ENCODE measurements at regions not wholly inside any gene's neighbourhood (a gene's known extent, or its start where the extent isn't known, plus 50 kb on each side); places are given as distances from the start of the nearest gene placed in this dataset.

DNA sequence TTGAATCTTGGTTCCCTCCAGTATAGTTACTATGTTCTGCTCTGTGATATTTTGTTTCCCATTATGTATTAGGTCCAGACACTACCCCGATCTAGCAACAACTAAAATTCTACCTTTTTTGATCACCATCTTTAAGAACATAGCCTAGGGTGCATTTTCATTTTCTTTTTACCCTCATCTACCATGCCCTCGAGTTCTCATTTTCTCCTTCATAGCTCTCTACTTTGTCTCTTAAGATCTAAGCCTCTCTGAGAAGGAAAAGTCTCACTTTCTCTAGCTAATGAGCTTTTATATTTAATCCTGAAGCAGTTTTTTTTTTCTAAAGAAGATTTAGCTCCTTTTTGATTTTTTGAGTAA, 1089.4 kb upstream of the SLC39A10 start:
- Histone ChIP-seq H3K36me3 (ENCODE audit: control insufficient read depth in 2 of 2, insufficient read depth in 2 of 2, low read length in 1 of 2) (no peaks in the 10 kb centered on the region), H3K79me2 (ENCODE audit: control insufficient read depth, insufficient read depth, low read length) (no peaks in the 10 kb centered on the region), H3K9me3 (replicated peaks; ENCODE audit: control insufficient read depth, insufficient read depth, low read length) (no peaks in the 10 kb centered on the region), H3K4me2 (ENCODE audit: control insufficient read depth, insufficient read depth) (no peak overlapping the region), H3K4me1 (ENCODE audit: control insufficient read depth, insufficient read depth, low read length) (no peaks in the 10 kb centered on the region), H2AFZ (ENCODE audit: control insufficient read depth, low read depth, low read length) (no peak overlapping the region), H3K4me3 (no peak overlapping the region), H3K27me3 (replicated peaks in 1 of 2; ENCODE audit: control insufficient read depth in 2 of 2, insufficient read depth in 2 of 2, low read length in 1 of 2) (no peaks in the 10 kb centered on the region), H3K27ac (ENCODE audit: control insufficient read depth, insufficient read depth) (no peak overlapping the region), H4K20me1 (ENCODE audit: control insufficient read depth, insufficient read depth) (no peaks in the 10 kb centered on the region), H3K9ac (ENCODE audit: control insufficient read depth, insufficient read depth, low read length) (no peak overlapping the region)
- in situ Hi-C loops (cut with MboI) (no loop called here), intact Hi-C loops (cut with micrococcal nuclease; ENCODE audit: unreplicated experiment) (loop anchor here (1.0 kb wide), 1 partner anchor 49 kb away; no protein-coding TSS in a partner anchor)
- WGBS (ENCODE audit: insufficient coverage, insufficient replicate concordance, low lambda C conversion rate, missing lambda C conversion rate): 0% methylated on average over 2 of the region's 2 CpGs
- ChIA-PET RAD21 (ENCODE audit: unreplicated experiment) (interaction anchor here (0.7 to 1.5 kb wide), 3 partner anchors 9 to 48 kb away, joined by 3 to 4 read pairs (median 4); no protein-coding TSS in a partner anchor), CTCF (interaction anchor here (0.7 to 1.2 kb wide), 3 partner anchors 12 to 1501 kb away, joined by 3 to 5 read pairs (median 4); partner anchors contain the start of gene DNAH7), SMC1A (ENCODE audit: uncharacterized antibody, unreplicated experiment) (interaction anchor here (1.2 to 1.9 kb wide), 3 partner anchors 8 to 49 kb away, joined by 6 to 8 read pairs (median 7); no protein-coding TSS in a partner anchor), POLR2A (interaction anchor here (0.9 to 1.0 kb wide), 2 partner anchors 23 to 48 kb away, joined by 3 to 4 read pairs; no protein-coding TSS in a partner anchor)
- FAIRE-seq: no peak
- peak; percentile 86 for ATAC-seq
- no peak for TF ChIP-seq JUND (IDR thresholded peaks at IDR 0.05; ENCODE audit: low read depth, low read length)
- TF ChIP-seq ZNF384 (IDR thresholded peaks at IDR 0.05; ENCODE audit: borderline replicate concordance, low read depth, low read length): no peak
- TF ChIP-seq NFXL1 (IDR thresholded peaks at IDR 0.05; ENCODE audit: borderline replicate concordance): no peak
- no TSS peak for BruUV-seq (replicated peaks)
- DNase-seq (ENCODE audit: low read depth, low spot score): no peak

DNA sequence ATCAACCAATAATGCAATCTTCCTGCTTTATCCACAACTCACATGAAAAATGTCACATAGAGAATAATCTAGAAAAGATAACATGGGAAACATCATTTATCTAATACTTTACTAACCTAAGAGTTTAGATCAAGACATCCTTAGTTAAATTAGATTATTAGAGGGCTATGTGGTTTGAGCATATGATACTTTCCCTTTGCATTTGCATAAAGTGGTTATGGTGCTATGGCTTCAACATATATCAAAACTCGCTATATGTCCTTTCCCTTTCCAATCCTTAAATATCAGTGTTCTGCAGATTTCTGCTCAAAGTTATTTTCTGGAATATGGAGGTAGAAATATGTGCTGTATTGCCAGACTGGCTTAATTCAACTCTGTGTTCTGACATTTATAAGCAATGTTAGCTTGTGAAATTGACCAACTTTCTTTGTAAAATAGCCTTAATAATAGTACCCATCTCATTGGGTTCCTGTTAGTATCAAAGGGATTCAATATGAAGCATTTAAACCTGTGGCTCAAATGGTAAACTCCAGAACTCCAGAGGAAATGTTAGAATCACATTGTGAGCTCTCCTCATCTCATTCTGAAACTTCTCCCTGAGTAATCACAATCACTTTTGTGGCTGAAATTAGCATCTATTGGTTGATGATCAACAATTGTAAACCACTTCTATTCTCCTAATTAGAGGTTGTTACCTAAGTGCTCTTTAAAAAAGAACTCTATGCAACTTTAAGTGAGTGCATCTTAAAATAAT, 1089.9 kb upstream of the SLC39A10 start:
- H3K4me2 ChIP-seq (ENCODE audit: control insufficient read depth, insufficient read depth): no peak overlapping the region
- ChIA-PET RAD21 (ENCODE audit: unreplicated experiment) (interaction anchor here (0.7 to 1.5 kb wide), 3 partner anchors 9 to 49 kb away, joined by 3 to 4 read pairs (median 4); no protein-coding TSS in a partner anchor), POLR2A (interaction anchor here (0.9 to 1.0 kb wide), 2 partner anchors 24 to 49 kb away, joined by 3 to 4 read pairs; no protein-coding TSS in a partner anchor), CTCF (interaction anchor here (0.7 to 1.2 kb wide), 3 partner anchors 11 to 1501 kb away, joined by 3 to 5 read pairs (median 4); partner anchors contain the start of gene DNAH7), SMC1A (ENCODE audit: uncharacterized antibody, unreplicated experiment) (interaction anchor here (1.2 to 1.9 kb wide), 4 partner anchors 8 to 49 kb away, joined by 3 to 8 read pairs (median 6); no protein-coding TSS in a partner anchor)
- no peak overlapping the region for H3K4me3 ChIP-seq
- H3K9me3 ChIP-seq (replicated peaks; ENCODE audit: control insufficient read depth, insufficient read depth, low read length): no peaks in the 10 kb centered on the region; the same call in 2 of the 3 replicates
- no peaks in the 10 kb centered on the region for H3K4me1 ChIP-seq (ENCODE audit: control insufficient read depth, insufficient read depth, low read length)
- in situ Hi-C loops (cut with MboI): no loop called here
- no peak for FAIRE-seq
- no peak overlapping the region for H2AFZ ChIP-seq (ENCODE audit: control insufficient read depth, low read depth, low read length)
- H3K36me3 ChIP-seq (ENCODE audit: control insufficient read depth in 2 of 2, insufficient read depth in 2 of 2, low read length in 1 of 2): no peaks in the 10 kb centered on the region
- 7% methylated on average over 1 of the region's 1 CpG for WGBS (ENCODE audit: insufficient coverage, insufficient replicate concordance, low lambda C conversion rate, missing lambda C conversion rate)
- intact Hi-C loops (cut with micrococcal nuclease; ENCODE audit: unreplicated experiment): loop anchor here (1.0 kb wide), 1 partner anchor 49 kb away; no protein-coding TSS in a partner anchor
- no TSS peak for BruUV-seq (replicated peaks)
- H4K20me1 ChIP-seq (ENCODE audit: control insufficient read depth, insufficient read depth): no peaks in the 10 kb centered on the region
- peak; percentile 90 for ATAC-seq
- no peaks in the 10 kb centered on the region for H3K27me3 ChIP-seq (replicated peaks in 1 of 2; ENCODE audit: control insufficient read depth in 2 of 2, insufficient read depth in 2 of 2, low read length in 1 of 2)
- H3K79me2 ChIP-seq (ENCODE audit: control insufficient read depth, insufficient read depth, low read length): no peaks in the 10 kb centered on the region
- no peak overlapping the region for H3K27ac ChIP-seq (ENCODE audit: control insufficient read depth, insufficient read depth)
- no peak overlapping the region for H3K9ac ChIP-seq (ENCODE audit: control insufficient read depth, insufficient read depth, low read length)
- peak; percentile 25 for DNase-seq (ENCODE audit: low read depth, low spot score)
- TF ChIP-seq NR2C1 (IDR thresholded peaks at IDR 0.05) (no peak), EP300 (IDR thresholded peaks at IDR 0.05; ENCODE audit: borderline replicate concordance in 1 of 2, control insufficient read depth in 1 of 2, low read depth in 2 of 2, low read length in 2 of 2) (peak in 1 of 2 experiments; percentile 38; a peak in 1 of 4 replicates), LARP7 (IDR thresholded peaks at IDR 0.05) (no peak), KDM1A (IDR thresholded peaks at IDR 0.05; ENCODE audit: borderline replicate concordance) (no peak), POU2F2 (IDR thresholded peaks at IDR 0.05; ENCODE audit: borderline replicate concordance, low read depth, low read length) (peak; percentile 71; the same call in 1 of the 3 replicates), CBFB (IDR thresholded peaks at IDR 0.05; ENCODE audit: low read depth) (no peak), HDAC2 (IDR thresholded peaks at IDR 0.05) (no peak), IKZF1 (conservative IDR thresholded peaks at IDR 0.05) (0 out of 2 replicates have a peak, but pooled peaks have one; percentile 15), NR2F1 (conservative IDR thresholded peaks at IDR 0.05) (no peak), ETV6 (conservative IDR thresholded peaks at IDR 0.05 in 1 of 2, IDR thresholded peaks at IDR 0.05 in 1 of 2; ENCODE audit: borderline replicate concordance in 1 of 2, low read depth in 1 of 2) (no peak), MTA2 (IDR thresholded peaks at IDR 0.05; ENCODE audit: low read depth) (peak; percentile 97), ZNF217 (IDR thresholded peaks at IDR 0.05) (peak; percentile 59; the same call in 1 of the 2 replicates), BRCA1 (IDR thresholded peaks at IDR 0.05; ENCODE audit: low read depth, low read length) (no peak), ZNF622 (IDR thresholded peaks at IDR 0.05) (no peak)
- TF ChIP-seq, protein P1, sequence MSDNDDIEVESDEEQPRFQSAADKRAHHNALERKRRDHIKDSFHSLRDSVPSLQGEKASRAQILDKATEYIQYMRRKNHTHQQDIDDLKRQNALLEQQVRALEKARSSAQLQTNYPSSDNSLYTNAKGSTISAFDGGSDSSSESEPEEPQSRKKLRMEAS (IDR thresholded peaks at IDR 0.05; ENCODE audit: low read depth, low read length): no peak

Measured in GM12878 (cell line).